GM21447 (cell line): ENCODE measurements at regions not wholly inside any gene's neighbourhood (a gene's known extent, or its start where the extent isn't known, plus 50 kb on each side); places are given as distances from the start of the nearest gene placed in this dataset.

Source experiments
- ATAC-seq: cut with Tn5 transposase; IDR thresholded peaks from one replicate; pipeline ENCODE4 v1.9.1; 2021; ENCODE audit not compliant: unreplicated experiment

- no peak for ATAC-seq
Observed at GRCh38 chr22:48653929-48654328, 1173.7 kb downstream of the BRD1 start.

- ATAC-seq, result no peak
Observed at GRCh38 chr22:48653306-48653705, 1174.4 kb downstream of the BRD1 start.

GRCh38 chr22:48652796-48653195, 1174.9 kb downstream of the BRD1 start:
- ATAC-seq, result no peak

GRCh38 chr22:48651981-48652538, 1175.6 kb downstream of the BRD1 start:
- no peak for ATAC-seq

- no peak for ATAC-seq
Observed at GRCh38 chr22:48651036-48651890, 1176.4 kb downstream of the BRD1 start.

- ATAC-seq, result no peak
Observed at GRCh38 chr22:48650323-48651035, 1177.2 kb downstream of the BRD1 start.

GRCh38 chr22:48649466-48649865, 1178.2 kb downstream of the BRD1 start:
- no peak for ATAC-seq

- no peak for ATAC-seq
Observed at GRCh38 chr22:48649031-48649430, 1178.6 kb downstream of the BRD1 start.

- no peak for ATAC-seq
Observed at GRCh38 chr22:48647606-48648515, 1179.8 kb downstream of the BRD1 start.

- no peak for ATAC-seq
Observed at GRCh38 chr22:48647051-48647450, 1180.6 kb downstream of the BRD1 start.

GRCh38 chr22:48646216-48646925, 1181.3 kb downstream of the BRD1 start:
- ATAC-seq, result no peak

- ATAC-seq, result no peak
Observed at GRCh38 chr22:48645766-48646165, 1181.9 kb downstream of the BRD1 start.

GRCh38 chr22:48644997-48645396, 1182.7 kb downstream of the BRD1 start:
- no peak for ATAC-seq

- ATAC-seq, result no peak
Observed at GRCh38 chr22:48644108-48644507, 1183.6 kb downstream of the BRD1 start.

GRCh38 chr22:48643066-48643731, 1184.5 kb downstream of the BRD1 start:
- ATAC-seq, result no peak

- no peak for ATAC-seq
Observed at GRCh38 chr22:48642550-48642949, 1185.1 kb downstream of the BRD1 start.

GRCh38 chr22:48641906-48642475, 1185.7 kb downstream of the BRD1 start:
- no peak for ATAC-seq

- ATAC-seq, result no peak
Observed at GRCh38 chr22:48640890-48641841, 1186.5 kb downstream of the BRD1 start.
